Fibroblast of lung (primary cell): ENCODE measurements at regions not wholly inside any gene's neighbourhood (a gene's known extent, or its start where the extent isn't known, plus 50 kb on each side); places are given as distances from the start of the nearest gene placed in this dataset.

Experiments used
- CTCF ChIP-seq, 2 donors: IDR thresholded peaks in 1 of 2; conservative IDR thresholded peaks in 1 of 2; 1 replicate in 1 of 2; 2 replicates in 1 of 2; pipeline ENCODE4 v1.5.1; 2011 to 2012; ENCODE audit warnings: low read length in 2 of 2, control low read depth in 1 of 2, inconsistent platforms in 1 of 2, low read depth in 1 of 2, mild to moderate bottlenecking in 1 of 2
- EZH2 ChIP-seq: IDR thresholded peaks from 2 replicates; pipeline ENCODE4 v1.5.1; 2012; ENCODE audit warnings: low read length, control low read depth, mild to moderate bottlenecking; ENCODE audit errors: missing control alignments

- TF ChIP-seq CTCF (conservative IDR thresholded peaks at IDR 0.05 in 1 of 2, IDR thresholded peaks at IDR 0.05 in 1 of 2; ENCODE audit: low read depth in 1 of 2, low read length in 2 of 2) (no peak), EZH2 (no peak)
These were observed 108.4 kb downstream of the METRNL start for GRCh38 chr17:83187782-83188311.
